Loucy (cell line): ENCODE measurements at regions not wholly inside any gene's neighbourhood (a gene's known extent, or its start where the extent isn't known, plus 50 kb on each side); places are given as distances from the start of the nearest gene placed in this dataset.

ENCODE experiments used
- CTCF ChIP-seq: fragments of 200-600 bp; sonication (generic); conservative IDR thresholded peaks from 2 replicates; pipeline ENCODE4 v1.5.1; 2014; ENCODE audit warnings: mild to moderate bottlenecking, antibody characterized with exemption, low read length
- EZH2phosphoT487 ChIP-seq: fragments of 200-600 bp; IDR thresholded peaks from 2 replicates; pipeline ENCODE4 v1.6.1; 2018; ENCODE audit warnings: antibody characterized with exemption, mild to moderate bottlenecking, moderate library complexity, borderline replicate concordance

GRCh38 chr3:147497286-147497685, 88.1 kb downstream of the ZIC1 start:
- TF ChIP-seq CTCF (no peak), EZH2phosphoT487 (no peak)
